Heart left ventricle (tissue), 13 donors: ENCODE measurements at regions not wholly inside any gene's neighbourhood (a gene's known extent, or its start where the extent isn't known, plus 50 kb on each side); places are given as distances from the start of the nearest gene placed in this dataset.

ENCODE experiments used
- CTCF ChIP-seq, 12 donors: fragments of 200-600 bp; sonication (generic) in 4 of 12; IDR thresholded peaks; one replicate each; pipeline versions ENCODE4 v1.5.0 to v1.8.0; 2018 to 2022; ENCODE audit warnings: antibody characterized with exemption in 12 of 12, mild to moderate bottlenecking in 5 of 12
- POLR2A ChIP-seq, 2 donors: fragments of 450-650 bp; IDR thresholded peaks; one replicate each; pipeline ENCODE4 v1.6.1; 2017; ENCODE audit warnings: antibody characterized with exemption in 2 of 2, mild to moderate bottlenecking in 2 of 2, moderate library complexity in 2 of 2
- donor health status: ischemic (EF 13 %, LVEDD 7.1; RV severe dilation, severe dysfunction).
- donor health status: DM: no; HTN: yes; CAD: no.
- donor health status: DM: no; HTN: no; CAD: no.
- donor health status: ischemic (EF 25% LVEDD 6.9; RV normal size, moderate dysfunction).
- donor health status: ischemic (EF 25% LVEDD 5.7; RV mildly dilated, moderate dysfunction).
- donor health status: ischemic (EF 35%, LVEDD 5.7; RV mildly dilated, moderate dysfunction).
- donor health status: nonischemic (EF 11% LVEDD 7.7; RV severe dilation, severe dysfunction).
- donor health status: DM: yes; HTN: yes; CAD: no.
- donor health status: PGD.
- donor health status: ischemic (EF 29% LVEDD 5.4; RV normal size, mild dysfunction).
- donor health status: nonischemic (EF 23%, LVEDD 6.1; RV moderate dilation, normal function).

GRCh38 chr10:46197050-46197449 is 89.7 kb upstream of the ANTXRL start:
- TF ChIP-seq CTCF (IDR thresholded peaks at IDR 0.05) (no peak), POLR2A (IDR thresholded peaks at IDR 0.05) (no peak)
